Suppressor macrophage (primary cell): ENCODE measurements at regions not wholly inside any gene's neighbourhood (a gene's known extent, or its start where the extent isn't known, plus 50 kb on each side); places are given as distances from the start of the nearest gene placed in this dataset.
"Not testable (repeated sequence)": the region's sequence is repeated elsewhere in the genome, so short reads cannot be mapped to it uniquely, and the experiment has no call there.

Source experiments
- DNase-seq, 4 experiments: peaks; one replicate each; pipeline ENCODE4 v3.0.0-alpha.2; 2020 to 2022

DNA sequence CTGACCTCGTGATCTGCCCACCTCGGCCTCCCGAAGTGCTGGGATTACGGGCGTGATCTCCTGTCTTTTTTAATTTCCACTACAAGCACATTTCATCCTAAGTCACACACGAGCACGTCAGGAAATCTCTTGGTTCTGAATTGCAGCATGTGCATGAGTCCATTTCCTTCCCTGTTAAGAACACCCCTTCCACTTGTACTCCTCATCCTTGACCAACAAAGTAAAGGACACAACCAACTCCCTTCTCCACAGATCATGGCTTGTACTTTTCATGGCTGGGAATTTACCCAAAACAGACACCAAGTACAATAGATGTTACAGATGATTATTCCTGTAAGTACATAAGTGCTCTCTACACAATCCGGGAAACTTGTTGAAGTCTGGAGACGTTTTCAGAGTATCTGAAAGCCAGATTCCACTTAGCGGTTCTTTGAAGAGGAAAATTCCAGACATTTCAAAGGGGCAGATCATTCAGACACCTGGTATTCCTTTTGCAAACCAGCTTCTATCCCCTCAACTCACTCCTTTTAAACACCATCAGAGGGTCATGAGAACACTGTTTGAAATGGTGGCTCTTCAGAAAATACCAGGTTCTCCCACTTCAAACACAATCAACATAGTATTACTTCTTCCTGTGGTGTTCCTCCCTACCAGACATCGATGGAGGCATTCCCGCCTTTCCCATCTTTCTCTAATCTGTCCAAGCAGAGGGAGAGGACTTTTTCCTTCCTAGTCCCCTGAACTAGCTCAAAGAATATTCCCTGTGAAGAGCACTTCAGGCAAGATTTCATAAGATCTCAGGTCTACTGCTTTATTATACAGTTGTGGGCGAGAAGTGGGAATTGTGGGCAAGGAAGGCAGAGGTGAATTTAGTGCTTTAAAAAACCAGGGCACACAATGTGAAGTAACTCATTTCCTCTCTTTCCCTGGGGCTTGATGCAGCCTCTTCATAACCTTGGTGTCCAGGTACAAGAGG is 80.1 kb upstream of the TSC22D2 start:
- no peak for DNase-seq

DNA sequence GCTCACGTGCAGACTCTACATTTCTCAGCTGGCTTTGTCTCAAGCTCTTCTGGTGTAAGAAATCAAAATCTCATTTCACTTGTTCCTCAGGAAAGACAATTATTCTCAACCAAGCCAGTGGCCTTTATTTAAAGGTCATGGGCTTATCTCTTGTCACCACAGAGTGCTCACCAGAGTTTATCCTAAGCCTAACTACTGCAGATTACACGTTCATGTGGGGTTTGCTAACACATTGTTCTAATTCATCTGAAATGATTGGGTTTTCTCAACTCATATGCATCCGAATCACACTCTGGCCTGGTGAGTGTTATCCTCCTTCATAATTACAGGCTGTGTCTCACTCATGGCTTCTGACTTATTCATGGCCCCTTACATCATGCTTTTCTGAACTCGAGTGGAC is 83.3 kb upstream of the TSC22D2 start:
- DNase-seq: no peak

DNA sequence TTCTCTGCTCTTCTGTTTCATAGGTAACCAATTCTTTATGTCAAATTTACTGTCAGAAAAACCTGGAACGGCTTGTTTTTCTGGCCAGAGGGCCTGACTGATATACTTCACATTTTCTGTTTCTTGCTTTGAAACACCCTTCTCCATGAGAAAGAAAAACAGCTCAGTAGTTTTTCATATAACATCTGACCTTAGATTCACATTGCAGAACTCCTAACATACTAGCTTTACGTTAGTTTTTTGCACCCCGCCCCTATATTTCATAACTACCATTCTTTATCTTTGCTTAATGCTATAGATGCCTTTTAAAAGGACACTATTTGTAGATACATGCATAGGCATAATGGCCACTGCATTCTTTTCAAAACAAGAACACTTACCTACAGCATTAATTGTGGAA is 83.9 kb upstream of the TSC22D2 start:
- DNase-seq: no peak

DNA sequence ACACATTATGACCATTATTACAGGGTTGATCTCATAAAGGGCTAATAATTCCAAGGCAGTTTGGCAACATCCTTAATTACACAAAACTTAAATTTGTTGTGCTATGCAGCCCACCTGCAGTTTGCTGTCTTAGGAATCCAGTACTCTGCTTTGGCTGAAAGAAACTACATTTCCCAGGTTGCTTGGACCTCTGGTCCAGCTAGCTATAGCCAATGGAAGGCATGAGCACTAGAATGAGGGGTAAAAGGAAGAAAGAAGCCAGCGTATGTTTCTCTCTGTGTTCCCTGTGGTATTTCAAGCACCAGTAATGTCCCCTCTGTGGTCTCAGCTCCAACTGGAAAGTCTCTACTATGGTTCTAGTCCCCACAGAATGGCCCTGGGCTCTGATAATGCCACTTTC is 84.3 kb upstream of the TSC22D2 start:
- no peak for DNase-seq

DNA sequence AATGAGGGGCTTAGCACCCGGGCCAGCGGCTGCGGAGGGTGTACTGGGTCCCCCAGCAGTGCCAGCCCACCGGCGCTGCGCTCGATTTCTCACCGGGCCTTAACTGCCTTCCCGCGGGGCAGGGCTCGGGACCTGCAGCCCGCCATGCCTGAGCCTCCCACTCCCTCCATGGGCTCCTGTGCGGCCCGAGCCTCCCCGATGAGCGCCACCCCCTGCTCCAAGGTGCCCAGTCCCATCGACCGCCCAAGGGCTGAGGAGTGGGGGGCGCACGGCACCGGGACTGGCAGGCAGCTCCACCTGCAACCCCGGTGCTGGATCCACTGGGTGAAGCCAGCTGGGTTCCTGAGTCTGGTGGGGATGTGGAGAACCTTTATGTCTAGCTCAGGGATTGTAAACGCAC is 85.0 kb upstream of the TSC22D2 start:
- DNase-seq: not testable (repeated sequence)

DNA sequence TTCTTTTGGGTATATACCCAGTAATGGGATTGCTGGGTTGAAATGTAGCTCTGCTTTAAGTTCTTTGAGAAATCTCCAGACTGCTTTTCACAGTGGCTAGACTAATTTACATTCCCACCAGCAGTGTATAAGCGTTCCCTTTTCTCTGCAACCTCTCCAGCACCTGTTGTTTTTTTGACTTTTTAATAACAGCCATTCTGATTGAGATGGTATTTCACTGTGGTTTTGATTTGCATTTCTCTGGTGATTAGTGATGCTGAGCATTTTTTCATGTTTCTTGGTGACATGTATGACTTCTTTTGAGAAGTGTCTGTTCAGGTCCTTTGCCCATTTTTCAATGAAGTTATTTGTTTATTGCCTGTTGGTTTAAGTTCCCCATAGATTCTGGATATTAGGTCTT is 87.1 kb upstream of the TSC22D2 start:
- DNase-seq: not testable (repeated sequence)

DNA sequence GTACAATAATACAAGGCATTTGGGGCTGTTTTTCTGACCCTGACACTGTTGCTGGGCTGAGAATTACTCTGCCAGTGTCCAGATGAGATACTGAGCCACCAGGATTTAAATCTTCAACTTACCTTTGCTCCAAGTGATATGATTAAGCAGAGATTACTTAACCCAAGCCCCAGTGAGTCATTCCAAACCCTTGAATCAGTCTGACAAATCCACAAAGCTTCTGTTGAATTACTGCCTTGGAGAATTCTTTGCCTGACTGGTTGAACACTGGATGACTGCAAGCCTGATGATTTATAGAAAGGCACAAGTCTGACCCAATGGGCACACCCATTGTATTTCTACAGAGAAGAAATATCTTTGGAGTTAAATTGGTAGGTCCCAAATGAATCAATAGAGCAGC is 88.2 kb upstream of the TSC22D2 start:
- peak in 1 of 4 experiments; percentile 36 for DNase-seq

DNA sequence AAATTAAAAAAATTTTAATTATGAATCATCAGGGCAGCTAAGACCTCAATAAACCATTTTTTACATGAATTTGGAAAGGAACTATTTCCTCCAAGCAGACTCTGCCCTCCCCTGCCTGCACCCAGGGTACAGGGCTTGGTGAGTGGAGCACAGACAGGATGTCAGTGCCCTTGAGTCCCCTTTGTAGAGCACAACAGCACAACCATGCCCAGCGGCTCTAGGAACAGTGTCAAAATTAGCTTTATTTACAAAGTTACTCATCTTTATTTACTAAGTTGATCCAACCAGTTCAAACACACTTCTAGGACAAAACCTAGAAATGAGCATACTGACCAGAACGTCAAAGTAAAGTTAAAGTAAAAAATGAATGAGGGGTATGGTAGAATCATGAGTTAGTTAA is 90.6 kb upstream of the TSC22D2 start:
- DNase-seq: no peak

DNA sequence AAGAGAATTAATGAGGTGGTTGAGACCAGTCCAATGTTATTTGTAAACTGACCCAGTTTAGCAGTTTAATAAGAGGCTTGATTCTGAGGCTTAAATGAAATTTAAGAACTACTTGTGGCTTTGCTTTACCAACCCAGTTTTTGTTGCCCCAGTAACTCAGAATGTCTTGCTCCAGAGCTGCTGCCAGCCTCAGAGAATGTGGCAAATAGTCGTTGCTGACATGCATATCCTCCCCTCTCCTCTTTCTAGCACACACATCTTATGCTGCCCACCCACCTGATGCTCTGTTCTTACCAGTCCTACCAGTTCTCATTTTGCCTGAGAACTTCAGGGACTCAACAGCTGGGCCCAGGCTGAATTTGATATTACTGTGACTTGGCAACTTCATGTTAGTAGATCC is 92.4 kb upstream of the TSC22D2 start:
- DNase-seq: no peak

DNA sequence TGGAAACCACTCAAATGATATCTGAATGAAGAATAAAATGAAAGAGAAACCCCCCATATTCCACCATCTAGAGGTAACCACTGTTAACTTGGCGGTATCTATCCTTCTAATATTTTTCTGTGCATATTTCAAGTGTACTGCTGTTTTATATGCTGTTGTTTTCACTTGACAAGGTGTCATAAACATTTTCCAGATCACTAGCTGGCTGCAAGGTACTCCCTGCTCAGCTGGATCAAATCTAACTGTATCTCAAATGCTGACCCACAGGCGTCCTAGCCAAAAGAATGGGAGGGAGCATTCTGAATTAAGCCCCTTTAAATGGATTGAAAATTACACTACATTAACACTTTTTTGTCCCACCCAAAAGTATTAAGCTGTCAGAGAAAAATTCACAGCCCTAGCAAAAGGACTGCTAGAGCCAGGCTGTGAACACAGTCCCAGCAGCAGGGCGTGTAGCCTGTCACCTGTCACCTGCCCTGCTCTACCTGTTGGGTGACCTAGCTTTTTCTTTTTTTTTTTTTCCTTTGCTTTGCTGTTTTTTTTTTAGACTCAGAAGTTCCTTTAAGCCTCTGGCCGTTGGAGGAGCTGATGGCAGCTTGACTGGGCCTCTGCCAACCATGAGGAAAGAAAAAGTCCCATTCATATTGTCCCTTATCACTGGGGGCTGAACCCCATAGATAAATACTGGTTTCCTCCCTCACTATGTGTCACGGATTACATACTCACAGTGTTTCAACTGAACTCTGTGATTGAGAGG is 93.7 kb upstream of the TSC22D2 start:
- no peak for DNase-seq

DNA sequence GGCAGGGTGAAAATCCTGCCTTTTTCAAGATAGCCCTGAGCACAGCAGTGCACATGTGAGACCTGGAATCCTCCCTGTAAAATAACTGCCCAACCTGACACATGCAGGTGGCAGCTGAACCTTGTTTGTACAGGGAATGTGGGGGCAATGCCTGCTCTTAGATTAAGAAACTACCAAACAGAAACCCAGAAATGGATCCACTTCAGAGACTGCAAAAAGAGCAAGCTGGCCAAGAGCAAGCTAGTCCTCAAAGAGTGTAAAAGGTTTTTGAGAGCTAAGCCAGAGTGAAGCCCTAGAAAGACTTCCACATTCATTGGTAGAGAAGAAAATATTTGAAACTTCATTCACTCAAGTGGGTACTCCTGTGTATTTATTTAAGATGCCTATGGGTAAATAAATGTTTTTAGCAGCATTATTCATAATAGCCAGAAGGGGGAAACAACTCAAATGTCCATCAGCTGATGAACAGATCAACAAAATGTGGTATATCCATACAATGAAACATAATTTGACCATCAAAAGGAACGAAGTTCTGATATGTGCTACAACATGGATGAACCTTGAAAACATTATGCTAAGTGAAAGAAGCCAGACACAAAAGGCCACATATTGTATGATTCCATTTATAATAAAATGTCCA is 96.0 kb upstream of the TSC22D2 start:
- peak in 2 of 4 experiments; percentile 30 to 36 for DNase-seq

DNA sequence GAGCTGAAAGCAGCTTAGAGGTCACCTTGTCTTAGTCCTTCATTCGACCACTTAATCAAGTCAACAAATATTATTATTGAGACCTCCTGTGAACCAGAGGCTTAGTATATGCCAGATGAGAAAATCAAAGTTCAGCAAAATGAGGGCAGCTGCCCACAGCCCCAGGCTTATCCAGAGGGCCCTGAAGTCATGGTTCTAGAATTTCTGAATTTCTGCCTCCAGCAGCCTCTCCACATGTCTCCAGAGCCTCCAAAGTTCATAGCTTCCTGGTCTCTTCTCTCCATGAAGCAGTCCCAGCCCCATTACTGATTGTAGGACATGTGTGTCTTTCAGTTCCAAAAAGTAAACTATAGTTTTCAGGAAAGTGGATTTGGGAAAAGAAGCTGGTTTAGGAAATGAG is 96.9 kb upstream of the TSC22D2 start:
- no peak for DNase-seq

DNA sequence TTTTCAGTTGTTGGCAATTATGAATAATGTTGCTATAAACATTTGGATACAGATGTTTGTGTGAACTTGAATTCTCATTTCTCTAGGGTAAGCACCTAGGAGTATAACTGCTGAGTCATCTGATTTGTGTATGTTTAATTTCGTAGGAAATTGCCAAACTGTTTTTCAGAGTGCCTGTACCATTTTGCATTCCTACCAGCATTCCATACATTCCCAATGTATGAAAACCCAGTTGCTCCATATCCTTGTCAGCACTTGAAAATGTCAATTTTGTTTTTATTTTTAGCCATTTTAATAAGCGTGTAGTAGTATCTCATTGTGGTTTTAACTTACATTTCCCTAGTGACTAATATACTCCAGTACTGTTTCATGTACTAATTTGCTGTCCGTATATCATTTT is 98.5 kb upstream of the TSC22D2 start:
- no peak for DNase-seq

DNA sequence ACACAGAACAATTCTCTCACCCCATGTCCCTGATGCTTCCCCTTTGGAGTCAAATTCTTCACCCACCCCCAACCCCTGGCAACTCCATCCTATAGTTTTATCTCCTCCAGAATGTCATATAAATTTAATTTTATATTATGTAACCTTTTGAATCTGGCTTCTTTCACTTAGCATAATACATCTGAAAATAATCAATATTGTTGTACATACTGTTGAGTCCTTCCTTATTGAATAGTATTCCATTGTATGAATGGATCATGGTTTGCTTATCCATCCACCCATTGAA is 98.9 kb upstream of the TSC22D2 start:
- no peak for DNase-seq

DNA sequence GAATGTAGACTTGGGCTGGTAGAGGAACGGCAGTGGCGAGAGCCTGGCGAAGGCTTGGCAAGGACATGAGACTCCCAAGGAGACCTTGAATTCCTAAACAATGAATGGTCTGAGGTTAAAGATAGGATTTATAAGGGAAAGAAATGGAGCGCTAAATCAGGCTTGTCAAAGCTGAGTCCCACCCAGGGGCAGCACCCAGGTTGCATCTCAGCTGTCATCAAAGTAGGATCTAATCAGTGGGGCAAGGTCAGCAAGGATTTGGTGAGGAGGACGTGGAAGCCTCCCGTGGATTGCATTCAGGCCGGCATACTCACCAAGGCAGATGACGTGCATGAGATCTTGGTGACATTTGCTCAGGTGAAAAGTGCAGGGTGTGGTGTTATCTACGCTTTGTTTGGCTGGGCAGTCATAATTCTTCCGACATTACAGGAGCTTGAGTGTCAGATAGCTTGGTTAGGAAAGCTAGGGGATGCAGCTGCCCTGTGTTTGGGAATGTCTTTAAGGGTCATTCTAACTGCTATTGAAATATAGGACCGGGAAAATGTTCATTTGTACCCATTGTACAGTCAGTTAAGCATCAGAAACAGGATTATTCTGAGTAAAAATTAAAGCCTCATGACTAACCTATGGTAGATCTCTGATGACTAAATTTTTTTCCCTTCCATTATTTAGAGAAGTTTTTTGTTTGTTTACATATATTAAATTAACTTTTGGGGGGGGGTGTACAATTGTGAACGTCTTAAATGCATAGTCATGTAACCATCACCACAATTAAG is 99.4 kb upstream of the TSC22D2 start:
- DNase-seq: no peak

DNA sequence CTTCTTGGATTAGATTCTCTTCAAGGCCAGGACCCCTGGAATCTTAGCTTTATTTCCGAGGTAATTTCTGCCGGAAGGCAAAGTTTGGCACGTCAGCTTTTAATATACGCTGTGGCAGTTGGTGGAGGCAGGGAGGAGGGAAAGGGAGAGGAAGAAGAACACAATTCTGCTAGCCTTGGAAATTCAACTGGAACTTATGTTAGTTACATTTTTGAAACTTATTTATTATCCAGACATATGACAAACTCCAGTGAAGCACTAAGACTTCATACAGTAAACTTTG is 100.1 kb upstream of the TSC22D2 start:
- no peak for DNase-seq

DNA sequence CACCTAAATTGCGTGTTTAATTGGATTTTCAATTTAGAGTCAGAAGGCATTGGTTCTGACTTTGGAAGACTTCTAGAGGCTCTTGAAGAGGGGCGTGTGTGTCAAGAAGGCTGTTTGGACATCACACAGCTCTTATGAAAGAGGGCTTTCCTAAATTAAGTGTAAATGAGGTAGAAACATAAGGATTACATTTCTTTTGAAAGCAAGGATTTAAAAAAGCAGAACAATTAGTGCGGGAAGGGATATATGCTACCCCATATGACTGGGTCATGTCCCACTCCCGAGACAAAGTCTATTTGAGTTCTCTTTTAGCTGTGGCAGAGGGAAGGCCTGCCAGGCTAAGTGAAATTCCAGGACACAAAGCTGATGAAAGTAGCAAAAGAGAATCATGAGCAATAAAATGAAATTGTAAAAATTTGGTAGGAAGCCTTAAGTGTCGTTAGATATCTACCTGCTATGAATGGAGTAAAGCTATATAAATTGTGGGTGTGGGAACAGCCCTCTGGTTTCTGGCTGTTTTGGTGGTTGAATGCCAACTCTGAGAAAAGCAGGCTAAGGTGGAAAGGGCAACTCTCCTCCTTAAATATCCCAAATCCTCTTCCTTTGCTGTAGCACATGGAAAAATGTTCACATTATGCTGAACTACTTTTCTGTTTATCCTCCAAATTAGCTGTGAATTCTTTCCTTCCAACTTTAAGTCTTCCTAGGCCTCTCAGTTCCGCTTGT is 100.6 kb upstream of the TSC22D2 start:
- no peak for DNase-seq

DNA sequence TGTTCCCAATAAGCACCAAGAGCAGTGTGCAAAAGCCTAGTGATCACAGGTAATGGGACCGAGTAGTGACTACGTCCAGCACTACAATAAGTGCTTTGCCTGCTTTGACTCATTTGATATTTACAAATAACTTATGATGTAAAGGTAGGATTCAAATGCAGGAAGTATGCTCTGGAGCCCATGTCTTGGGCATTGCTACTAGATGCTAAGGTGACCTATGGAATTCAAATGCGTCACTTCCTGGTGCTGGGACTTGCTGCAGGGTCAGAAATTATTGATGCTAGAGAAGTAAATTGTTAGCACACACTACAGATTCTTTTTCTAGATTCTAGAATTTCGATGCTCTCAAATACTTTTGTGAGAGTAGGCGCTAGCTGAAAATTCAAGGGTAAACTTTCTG is 101.2 kb upstream of the TSC22D2 start:
- DNase-seq: no peak

DNA sequence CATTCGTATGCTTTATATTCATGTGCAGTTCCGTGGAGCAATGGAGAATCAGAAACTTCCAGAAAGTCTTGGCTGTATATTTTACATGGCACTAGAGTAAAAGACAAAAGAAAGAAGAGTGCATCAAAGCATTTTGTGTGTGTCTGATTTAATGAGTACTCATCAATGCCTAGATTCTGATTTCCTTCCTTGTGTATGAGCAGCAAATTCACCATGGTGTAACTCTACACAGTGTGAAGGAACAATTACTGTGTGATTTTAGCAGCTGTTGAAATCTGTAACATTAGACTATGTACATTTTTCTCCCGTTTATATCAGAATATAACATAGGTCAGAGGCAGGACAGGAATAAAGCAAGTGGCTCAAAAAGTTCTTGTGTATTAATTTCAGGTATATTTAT is 102.0 kb upstream of the TSC22D2 start:
- no peak for DNase-seq

DNA sequence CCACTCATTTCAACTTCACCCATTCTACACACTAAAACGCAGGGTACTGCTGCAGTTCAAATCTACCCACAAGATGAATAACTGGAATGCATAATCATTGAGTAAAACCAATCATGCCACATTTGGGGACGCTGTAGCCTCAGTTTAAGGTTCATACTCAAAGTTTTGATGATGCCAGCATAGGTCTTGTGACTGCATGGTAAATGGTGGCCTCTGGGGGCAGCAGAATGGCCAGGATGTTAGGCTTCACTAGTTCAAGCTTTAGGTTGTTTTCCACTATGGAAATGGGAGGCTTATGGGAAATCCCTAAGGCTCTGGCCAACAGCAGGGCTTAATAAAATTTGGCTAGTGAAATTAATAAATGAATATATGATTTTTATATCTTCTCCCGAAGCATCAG is 104.3 kb upstream of the TSC22D2 start:
- DNase-seq: peak in 3 of 4 experiments; percentile 26 to 32 (median 29)

DNA sequence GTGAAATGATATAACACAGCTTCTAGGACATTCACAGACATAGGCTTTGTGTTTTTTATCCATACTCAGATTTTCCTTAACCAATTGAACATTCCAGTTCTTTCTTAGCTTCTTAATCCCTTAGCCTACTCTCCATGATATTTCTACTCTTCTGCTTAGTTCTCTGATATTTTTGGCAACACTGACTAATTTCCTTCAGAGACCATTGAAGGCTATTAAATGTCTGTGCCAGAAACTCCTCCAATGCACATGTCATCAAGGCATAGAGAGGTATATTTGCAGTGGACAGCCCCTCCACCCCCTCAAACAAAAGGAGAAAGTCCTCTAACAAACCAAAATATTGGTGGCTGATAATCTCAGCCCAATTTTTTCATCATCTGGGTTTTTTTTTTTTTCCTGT is 105.9 kb upstream of the TSC22D2 start:
- no peak for DNase-seq

DNA sequence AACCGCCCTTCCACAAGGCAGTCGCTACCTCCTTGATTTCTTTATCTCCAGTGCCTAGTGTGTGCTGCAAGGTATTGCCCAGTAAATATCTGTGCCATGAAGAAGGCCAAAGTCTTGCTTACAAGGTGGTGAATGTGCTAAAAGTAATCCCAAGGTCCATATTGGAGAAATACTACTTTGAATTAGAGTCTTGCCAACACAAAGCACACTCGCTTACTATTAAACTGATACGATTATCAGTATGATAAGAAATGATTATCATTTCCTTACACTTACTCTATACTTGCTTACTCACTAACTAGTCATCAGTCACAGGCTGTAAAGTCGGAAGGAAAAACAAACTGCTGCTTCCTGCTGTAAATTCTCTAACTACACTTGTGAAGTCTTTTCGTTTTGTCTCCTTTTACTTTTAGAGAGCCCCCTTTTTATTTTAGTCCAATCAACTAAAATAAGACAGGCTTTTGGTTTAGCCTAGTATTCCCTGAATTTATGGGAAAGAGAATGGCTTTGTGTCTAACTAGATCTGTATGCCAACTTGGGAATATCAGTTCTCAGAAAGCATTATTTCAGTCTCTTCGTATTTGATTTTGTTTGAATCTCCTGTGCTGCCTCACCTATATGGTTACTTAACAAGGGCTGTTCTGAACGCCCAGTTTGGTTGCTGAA is 107.1 kb upstream of the TSC22D2 start:
- DNase-seq: no peak
